COLO668 (cell line): ENCODE measurements at regions not wholly inside any gene's neighbourhood (a gene's known extent, or its start where the extent isn't known, plus 50 kb on each side); places are given as distances from the start of the nearest gene placed in this dataset.

Experiments
- DNase-seq: peaks from one replicate; lab custom pipeline; 2025; ENCODE audit not compliant: unreplicated experiment; lab: John Stamatoyannopoulos, UW

DNA sequence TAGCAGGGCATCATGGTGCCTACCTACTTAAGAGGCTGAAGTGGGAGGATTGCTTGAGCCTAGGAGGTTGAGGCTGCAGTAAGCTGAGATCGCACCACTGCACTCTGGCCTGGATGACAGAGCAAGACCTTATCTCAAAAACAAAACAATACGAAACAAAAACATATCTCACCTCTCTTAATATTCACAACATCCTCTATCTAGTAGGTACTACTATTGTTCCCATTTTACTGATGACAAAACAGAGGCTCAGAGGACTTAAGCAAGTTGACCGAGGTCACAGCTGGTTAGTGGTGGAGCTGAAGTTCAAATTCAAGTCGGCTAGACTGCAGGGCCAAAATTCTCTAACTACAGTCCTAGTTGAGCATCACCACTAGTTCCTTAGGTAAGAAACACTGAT lies 172.3 kb upstream of the EEA1 start:
- no peak for DNase-seq

DNA sequence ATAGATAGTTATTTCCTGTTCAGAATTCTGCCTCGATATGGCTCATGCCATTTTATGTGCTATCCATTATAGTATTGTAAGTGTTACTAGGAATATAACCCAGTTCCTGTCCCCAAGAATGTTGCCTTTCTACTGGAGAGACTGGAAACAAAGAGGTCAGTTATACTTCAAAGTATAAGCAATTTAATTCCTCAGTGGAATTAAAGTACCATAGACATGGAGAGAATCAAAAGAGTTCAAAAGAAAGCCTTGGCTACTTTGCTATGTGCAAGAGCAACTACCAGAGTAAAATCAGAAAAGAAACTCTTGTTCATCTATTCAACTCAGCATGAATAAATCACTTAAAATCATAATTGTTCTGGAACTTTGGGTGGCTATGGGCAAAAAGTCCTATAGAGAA lies 173.2 kb upstream of the EEA1 start:
- DNase-seq = no peak

DNA sequence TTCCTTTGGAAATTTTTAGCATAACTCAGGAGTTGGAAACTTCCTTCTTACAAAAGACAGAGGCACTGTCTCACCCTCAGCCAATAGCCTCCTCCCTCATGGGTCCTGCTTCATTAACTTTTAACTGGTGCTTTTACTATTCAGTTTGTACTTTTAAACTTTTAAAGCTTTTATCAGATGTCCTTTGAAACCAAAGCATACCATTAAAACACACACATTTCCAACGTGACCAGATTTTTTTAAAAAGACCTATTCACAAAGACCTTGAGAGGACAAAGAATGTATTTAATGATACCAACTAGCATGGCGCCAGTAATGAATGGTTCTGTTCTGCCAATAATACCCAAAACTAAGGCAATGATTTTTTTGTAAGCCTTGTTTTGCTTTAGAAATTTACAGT lies 173.6 kb upstream of the EEA1 start:
- no peak for DNase-seq

GRCh38 chr12:93103154-93103553 lies 174.1 kb upstream of the EEA1 start:
- DNase-seq = no peak

GRCh38 chr12:93104535-93104934 lies 175.4 kb upstream of the EEA1 start:
- no peak for DNase-seq

DNA sequence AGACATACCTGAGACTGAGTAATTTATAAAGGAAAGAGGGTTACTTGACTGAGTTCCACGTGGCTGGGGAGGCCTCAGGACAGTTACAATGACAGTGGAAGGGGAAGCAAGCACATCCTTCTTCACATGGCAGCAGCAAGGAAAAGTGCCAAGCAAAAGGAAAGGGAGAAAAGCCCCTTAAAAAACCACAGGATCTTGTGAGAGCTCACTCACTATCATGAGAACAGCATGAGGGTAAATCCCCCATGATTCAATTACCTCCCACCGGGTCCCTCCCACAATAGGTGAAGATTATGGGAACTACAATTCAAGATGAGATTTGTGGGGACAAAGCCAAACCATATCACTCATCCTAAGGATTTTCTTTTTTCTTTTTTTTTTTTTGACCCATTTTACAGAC lies 177.8 kb upstream of the EEA1 start:
- DNase-seq = no peak

GRCh38 chr12:93107514-93108312 lies 178.6 kb upstream of the EEA1 start:
- no peak for DNase-seq

DNA sequence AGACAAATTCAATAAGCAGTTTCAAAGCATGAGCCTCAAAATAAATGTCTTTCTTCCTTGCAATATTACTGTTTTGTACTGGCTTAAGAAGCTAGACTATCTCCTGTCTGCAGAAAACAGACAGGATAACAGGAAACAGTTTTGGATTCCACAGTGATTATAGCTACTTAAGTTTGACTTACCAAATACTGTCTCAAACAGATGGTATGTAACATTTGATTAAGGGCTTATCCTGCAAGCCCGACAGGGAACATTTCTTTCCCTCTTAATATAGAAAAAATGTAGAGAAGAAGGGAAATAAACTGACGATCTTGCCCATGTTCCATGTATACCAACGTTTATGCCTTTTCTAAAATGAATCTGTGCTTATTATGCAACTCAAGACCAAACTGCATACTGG lies 179.9 kb upstream of the EEA1 start:
- DNase-seq = no peak

DNA sequence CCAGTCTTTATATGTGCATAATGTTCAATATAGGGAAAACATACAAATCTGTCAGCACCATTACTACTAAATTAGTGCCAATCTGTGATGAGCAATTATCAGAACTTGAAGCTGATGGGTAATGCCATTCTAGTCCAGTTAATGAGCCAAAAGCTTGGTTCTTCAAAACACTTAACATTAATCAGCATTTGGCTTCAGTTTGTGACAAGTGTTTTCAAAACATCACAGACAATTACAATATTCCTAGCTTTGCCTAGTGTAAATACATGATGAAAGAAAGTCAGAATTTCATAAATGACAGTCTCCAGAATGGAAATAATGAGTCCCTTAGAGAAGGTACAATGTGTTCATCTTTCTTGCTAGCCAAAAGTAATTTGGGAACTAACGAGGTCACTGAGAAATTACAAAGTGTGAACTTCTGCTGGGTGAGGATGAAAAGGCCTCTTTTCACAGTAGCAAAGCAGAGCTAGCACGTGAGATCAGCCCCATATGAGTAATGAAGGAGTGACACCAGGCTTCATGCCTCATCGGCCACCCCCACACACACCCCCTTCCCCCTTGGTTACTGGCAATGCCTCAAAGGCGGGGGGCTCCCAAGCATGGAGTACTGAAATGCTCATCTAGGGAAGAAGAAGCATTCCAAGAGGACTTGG lies 180.6 kb upstream of the EEA1 start:
- DNase-seq = no peak

DNA sequence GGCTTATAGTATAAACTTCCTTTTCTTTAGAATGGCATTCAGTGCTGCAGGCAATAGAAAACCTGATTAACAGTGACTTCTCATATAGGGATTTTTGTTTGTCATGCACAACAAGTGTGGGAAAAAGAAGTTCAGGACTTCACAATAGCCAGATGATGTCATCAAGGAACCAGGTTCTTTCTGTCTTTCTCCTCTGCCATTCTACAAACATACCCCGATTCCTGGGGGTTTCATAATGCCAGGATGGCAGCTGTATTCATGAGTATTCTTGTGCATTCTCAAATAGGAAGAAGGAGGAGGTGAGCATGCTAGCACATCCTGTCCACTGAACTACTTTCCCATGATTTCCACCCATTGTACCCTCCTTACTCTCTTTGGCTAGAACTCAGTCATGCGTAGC lies 182.7 kb upstream of the EEA1 start:
- no peak for DNase-seq

GRCh38 chr12:93113317-93114006 lies 184.4 kb upstream of the EEA1 start:
- no peak for DNase-seq

- DNase-seq = no peak
Observed at GRCh38 chr12:93115198-93115601, 186.1 kb upstream of the EEA1 start.

DNA sequence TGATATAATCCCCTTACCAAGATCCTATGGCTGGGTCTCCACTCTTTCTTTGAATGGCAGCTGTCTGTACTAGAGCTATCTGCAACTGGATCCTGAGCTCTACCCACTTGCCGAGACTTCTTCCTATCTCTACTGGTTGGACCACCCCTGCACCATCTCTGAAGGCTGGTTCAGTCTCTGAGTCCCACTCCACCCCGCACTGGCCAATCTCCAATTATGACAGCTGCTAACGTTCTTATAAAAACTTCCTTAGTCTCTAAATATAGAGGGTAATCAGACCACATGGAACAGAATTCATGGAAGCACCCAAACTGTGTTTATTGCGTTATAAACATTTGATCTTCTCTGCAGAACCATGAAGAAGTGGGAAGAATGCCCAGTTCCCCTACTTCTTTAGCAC lies 186.6 kb upstream of the EEA1 start:
- DNase-seq = no peak

DNA sequence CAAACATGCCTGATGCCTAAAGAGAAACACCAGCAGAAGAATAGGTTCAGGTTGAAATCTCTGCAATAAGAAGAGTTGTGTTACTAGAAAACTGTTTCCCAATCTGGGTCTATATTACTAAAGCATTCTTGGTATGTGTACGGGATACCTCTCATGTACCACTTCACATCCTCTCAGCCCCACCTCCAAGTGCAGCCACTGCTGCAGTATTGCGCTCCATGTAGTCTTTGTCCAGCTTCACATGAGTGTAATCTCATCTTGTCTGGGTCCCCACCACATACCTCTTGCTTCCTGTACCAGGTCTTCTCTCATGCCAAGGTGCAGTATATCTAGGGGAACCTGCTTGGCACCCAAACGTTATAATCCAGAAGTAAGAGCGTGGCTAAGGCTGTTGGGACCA lies 187.5 kb upstream of the EEA1 start:
- no peak for DNase-seq

DNA sequence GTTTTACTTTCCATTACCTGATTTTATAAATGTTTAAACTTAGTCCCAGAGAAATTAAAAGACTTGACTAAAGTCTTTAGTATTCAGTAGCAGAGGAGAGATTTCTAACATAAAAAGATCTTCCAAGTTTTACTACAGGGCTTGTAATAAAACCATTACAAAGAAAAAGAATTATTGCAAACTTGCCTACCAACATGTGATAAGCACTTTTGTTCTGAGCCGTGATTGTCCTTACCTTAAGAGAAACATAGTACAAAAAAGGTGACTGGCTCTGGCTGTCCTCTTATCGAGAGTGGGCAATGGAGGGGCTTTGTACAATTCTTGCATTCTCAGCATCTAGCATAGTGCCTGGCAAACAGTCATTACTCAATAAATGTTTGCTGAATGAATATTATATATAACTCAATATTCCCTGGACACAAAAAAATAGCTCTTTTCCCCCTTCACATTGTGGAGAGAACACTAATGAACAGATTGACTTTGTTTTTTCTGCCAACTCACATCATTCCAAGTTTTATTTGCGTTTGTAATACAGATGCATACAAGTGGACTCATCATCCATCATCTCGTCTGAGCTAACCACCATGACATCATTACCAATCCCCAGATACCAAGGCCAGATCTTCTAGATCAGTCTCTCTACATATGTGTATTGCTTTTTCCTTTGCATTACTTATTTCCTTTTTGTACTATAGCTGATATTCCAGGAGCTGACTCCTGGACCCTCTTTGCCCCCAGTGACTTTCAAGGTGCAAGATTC lies 192.8 kb upstream of the EEA1 start:
- no peak for DNase-seq

DNA sequence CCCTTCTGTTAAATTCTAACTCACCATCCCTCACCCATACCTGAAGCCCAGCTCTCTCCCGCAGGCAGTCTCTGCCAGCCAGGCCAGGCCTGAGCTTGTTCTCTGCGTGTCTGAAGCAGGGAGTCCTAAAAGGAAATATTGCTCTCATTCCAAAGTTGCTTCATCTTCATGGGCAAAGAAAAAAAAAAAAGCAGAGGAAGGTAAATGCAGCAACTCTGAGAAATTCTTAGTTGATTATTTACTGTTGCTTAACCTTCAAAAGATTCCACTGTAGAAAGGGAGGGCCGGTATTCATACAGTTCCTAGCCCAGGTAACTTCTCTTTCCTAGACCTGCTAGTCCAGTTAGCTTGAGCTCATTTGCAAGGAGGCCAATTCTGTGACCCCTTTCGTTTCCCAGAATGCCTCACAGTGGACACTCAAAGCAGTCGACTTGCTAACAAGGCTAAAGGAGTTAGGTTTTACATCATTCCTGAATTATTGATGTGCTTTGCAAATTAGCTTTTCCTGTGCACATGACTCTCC lies 193.5 kb upstream of the EEA1 start:
- no peak for DNase-seq

DNA sequence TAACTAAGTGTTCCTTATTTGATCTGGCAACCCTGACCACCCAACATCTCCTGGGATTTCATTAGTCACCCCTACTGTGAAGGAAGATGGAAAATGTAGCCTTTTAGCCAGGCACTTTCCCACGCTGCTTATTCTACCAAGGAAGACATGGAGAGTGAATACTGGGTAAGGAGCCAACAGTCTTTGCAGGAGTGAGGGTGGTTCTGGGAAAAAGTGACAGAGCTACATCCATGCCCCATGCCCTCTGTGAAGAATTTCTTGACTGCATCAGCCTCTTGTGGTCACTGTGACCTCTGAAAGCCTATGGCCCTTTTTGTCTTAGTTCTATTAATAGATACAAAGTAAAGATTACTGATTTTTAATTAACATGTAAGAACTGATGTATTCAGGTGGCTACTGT lies 196.0 kb upstream of the EEA1 start:
- DNase-seq = no peak

DNA sequence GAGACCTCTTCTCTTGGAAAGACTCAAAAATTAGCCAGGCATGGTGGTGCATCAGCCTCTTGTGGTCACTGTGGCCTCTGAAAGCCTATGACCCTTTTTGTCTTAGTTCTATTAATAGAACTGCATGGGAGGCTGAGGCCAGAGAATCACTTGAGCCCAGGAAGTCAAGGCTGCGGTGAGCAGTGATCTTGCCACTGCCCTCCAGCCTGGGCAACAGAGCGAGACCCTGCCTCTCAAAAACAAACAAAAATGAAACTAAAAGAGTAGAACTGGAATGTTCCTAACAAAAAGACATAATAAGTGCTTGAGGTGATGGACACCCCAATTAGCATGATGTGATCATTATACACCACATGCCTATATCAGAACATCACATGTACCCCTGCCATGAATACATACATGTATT lies 197.0 kb upstream of the EEA1 start:
- no peak for DNase-seq

- DNase-seq = no peak
Observed at GRCh38 chr12:93127107-93127560, 198.0 kb upstream of the EEA1 start.

GRCh38 chr12:93127582-93128331 lies 198.7 kb upstream of the EEA1 start:
- DNase-seq = peak; percentile 75
